ENCODE measurements at regions not wholly inside any gene's neighbourhood (a gene's known extent, or its start where the extent isn't known, plus 50 kb on each side); places are given as distances from the start of the nearest gene placed in this dataset.

- no peak overlapping the region for H3K4me2 ChIP-seq (ENCODE audit: low read length)
- H3K9me2 ChIP-seq (ENCODE audit: low read depth, low read length), result no peaks in the 10 kb centered on the region
- H2AFZ ChIP-seq (ENCODE audit: low read length), result no peak overlapping the region
- no peak overlapping the region for H3K4me3 ChIP-seq (ENCODE audit: low read depth, low read length, poor library complexity, severe bottlenecking)
- H3K36me3 ChIP-seq (ENCODE audit: insufficient read depth, low read length), result no peaks in the 10 kb centered on the region
- no peaks in the 10 kb centered on the region for H3K79me2 ChIP-seq (ENCODE audit: insufficient read depth, low read length)
- H3F3A ChIP-seq (ENCODE audit: insufficient read depth, low read length), result no peaks in the 10 kb centered on the region
- no peak overlapping the region for H3K9ac ChIP-seq (ENCODE audit: low read length)
- H4K20me1 ChIP-seq (ENCODE audit: insufficient read depth, low read length), result no peaks in the 10 kb centered on the region
- TF ChIP-seq CTCF (IDR thresholded peaks at IDR 0.05; ENCODE audit: low read length), result no peak
- no peak for TF ChIP-seq EZH2 (IDR thresholded peaks at IDR 0.05; ENCODE audit: borderline replicate concordance, low read length)
- no peaks in the 10 kb centered on the region for H3K9me3 ChIP-seq (ENCODE audit: low read length)
- H3K27me3 ChIP-seq (ENCODE audit: insufficient read depth, low read length), result no peaks in the 10 kb centered on the region
- no peaks in the 10 kb centered on the region for H3K4me1 ChIP-seq (ENCODE audit: insufficient read depth, low read length, severe bottlenecking)
- no peak overlapping the region for H3K27ac ChIP-seq (ENCODE audit: low read depth, low read length, poor library complexity, severe bottlenecking)
These were observed 143.0 kb downstream of the EMP1 start for GRCh38 chr12:13339538-13339937.

- H3K27ac ChIP-seq (ENCODE audit: low read depth, low read length, poor library complexity, severe bottlenecking), result no peak overlapping the region
These were observed 142.6 kb downstream of the EMP1 start for GRCh38 chr12:13339091-13339490.

GRCh38 chr12:13337791-13338190, 141.3 kb downstream of the EMP1 start:
- Histone ChIP-seq H2AFZ (ENCODE audit: low read length) (no peak overlapping the region), H4K20me1 (ENCODE audit: insufficient read depth, low read length) (no peaks in the 10 kb centered on the region), H3K9me3 (ENCODE audit: low read length) (no peaks in the 10 kb centered on the region), H3F3A (ENCODE audit: insufficient read depth, low read length) (no peaks in the 10 kb centered on the region), H3K9ac (ENCODE audit: low read length) (no peak overlapping the region), H3K27me3 (ENCODE audit: insufficient read depth, low read length) (no peaks in the 10 kb centered on the region), H3K27ac (ENCODE audit: low read depth, low read length, poor library complexity, severe bottlenecking) (no peak overlapping the region), H3K9me2 (ENCODE audit: low read depth, low read length) (no peaks in the 10 kb centered on the region), H3K79me2 (ENCODE audit: insufficient read depth, low read length) (no peaks in the 10 kb centered on the region), H3K4me2 (ENCODE audit: low read length) (no peak overlapping the region), H3K4me3 (ENCODE audit: low read depth, low read length, poor library complexity, severe bottlenecking) (no peak overlapping the region), H3K4me1 (ENCODE audit: insufficient read depth, low read length, severe bottlenecking) (no peaks in the 10 kb centered on the region), H3K36me3 (ENCODE audit: insufficient read depth, low read length) (no peaks in the 10 kb centered on the region)
- TF ChIP-seq CTCF (IDR thresholded peaks at IDR 0.05; ENCODE audit: low read length), result no peak
- TF ChIP-seq EZH2 (IDR thresholded peaks at IDR 0.05; ENCODE audit: borderline replicate concordance, low read length), result no peak

More at GRCh38 chr12:13339091-13339490, 142.6 kb downstream of the EMP1 start:
- Histone ChIP-seq H3K4me2 (ENCODE audit: low read length) (no peak overlapping the region), H3K27me3 (ENCODE audit: insufficient read depth, low read length) (no peaks in the 10 kb centered on the region), H3K9me3 (ENCODE audit: low read length) (no peaks in the 10 kb centered on the region), H4K20me1 (ENCODE audit: insufficient read depth, low read length) (no peaks in the 10 kb centered on the region), H3K79me2 (ENCODE audit: insufficient read depth, low read length) (no peaks in the 10 kb centered on the region), H3K4me1 (ENCODE audit: insufficient read depth, low read length, severe bottlenecking) (no peaks in the 10 kb centered on the region), H3K9me2 (ENCODE audit: low read depth, low read length) (no peaks in the 10 kb centered on the region), H2AFZ (ENCODE audit: low read length) (no peak overlapping the region), H3K9ac (ENCODE audit: low read length) (no peak overlapping the region), H3F3A (ENCODE audit: insufficient read depth, low read length) (no peaks in the 10 kb centered on the region), H3K4me3 (ENCODE audit: low read depth, low read length, poor library complexity, severe bottlenecking) (no peak overlapping the region), H3K36me3 (ENCODE audit: insufficient read depth, low read length) (no peaks in the 10 kb centered on the region)
- TF ChIP-seq CTCF (IDR thresholded peaks at IDR 0.05; ENCODE audit: low read length) (no peak), EZH2 (IDR thresholded peaks at IDR 0.05; ENCODE audit: borderline replicate concordance, low read length) (no peak)

Data from OCI-LY1 (cell line).